ENCODE measurements at regions not wholly inside any gene's neighbourhood (a gene's known extent, or its start where the extent isn't known, plus 50 kb on each side); places are given as distances from the start of the nearest gene placed in this dataset.

DNA sequence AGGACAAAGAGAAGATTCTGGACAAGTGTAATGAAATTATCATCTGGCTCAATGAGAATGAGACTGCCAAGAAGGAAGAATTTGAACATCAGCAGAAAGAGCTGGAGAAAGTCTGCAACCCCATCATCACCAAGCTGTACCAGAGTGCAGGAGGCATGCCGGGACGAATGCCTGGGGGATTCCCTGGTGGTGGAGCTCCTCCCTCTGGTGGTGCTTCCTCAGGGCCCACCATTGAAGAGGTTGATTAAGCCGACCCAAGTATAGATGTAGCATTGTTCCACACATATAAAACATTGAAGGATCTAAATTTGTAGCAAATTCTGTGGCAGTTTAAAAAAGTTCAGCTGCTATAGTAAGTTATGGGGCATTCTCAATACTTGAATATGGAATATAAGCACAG, 174.3 kb upstream of the CCND2 start:
- DNase-seq = no peak

DNA sequence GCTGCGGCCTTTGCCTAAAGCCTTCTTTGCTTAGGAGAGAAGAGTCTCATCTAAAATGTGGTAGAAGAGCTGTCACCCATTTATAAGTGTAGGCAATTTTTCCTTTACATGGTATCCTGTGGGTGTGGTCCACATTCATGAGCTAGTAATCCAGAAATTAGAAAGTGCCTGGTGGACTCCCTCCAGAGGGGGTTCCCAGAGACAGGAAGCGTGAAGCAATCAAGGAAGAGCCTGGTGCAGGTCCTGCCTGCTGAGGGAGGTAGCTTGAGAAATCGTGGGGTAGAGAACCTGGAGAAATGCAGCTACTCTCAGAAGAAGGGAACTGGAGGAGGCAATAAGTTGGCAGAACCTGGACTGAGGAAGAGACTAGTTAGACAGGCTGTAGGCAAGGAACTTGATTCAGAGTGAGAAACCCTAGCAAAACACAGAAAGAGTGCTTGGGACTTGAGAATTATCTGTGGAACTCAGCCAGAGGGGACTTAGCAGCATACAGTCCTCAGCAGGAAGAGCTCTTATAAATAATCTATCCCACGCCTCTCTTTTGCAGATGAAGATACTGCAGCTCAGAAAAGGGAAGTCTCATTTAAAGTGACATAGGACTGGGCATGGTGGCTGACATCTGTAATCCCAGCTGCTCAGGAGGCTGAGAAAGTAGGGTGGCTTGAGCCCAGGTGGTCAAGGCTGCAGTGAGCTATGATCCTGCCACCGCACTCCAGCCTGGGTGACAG, 182.4 kb upstream of the CCND2 start:
- DNase-seq = no peak

DNA sequence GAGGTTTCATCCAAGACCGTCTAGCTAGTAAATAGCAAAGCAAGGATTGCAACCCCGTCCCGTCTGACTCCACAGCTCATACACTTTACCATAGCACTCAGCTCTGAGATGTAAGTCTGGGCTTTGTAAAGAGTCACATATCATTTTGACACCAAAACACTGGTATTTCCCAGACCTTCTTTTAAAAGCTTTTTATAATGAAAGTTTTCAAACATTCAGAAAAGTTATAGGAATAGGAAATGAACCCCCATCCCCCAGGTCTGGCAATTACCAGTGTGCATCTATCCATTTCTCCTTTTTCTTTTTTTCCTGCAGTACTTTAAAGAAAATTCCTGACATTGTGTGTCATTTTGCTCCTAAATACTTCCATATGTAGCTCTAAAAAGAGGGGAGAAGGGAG, 183.6 kb upstream of the CCND2 start:
- no peak for DNase-seq

DNA sequence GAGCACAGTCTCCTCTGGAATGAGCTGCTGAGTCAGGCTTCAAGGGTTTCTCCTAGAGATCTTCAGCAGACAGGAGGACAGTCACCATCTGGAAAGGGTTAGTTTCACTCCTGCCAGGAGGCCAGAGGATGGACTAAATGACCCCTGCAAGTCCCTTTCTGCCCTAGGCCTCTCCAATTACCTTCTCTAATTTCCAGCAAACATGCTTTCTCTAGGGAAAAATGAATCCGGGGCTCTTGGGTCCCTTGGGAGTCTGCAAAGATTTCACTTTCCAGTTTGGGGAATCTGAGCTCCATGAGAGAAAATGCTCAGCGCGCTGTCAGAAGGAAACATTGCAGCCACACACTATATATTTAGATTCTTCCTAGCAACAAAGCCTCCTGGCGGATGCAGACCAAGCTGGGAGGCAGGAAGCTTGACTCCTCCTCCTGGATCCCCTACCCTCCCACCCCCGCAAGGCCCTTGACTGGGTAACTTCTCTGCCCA, 184.4 kb upstream of the CCND2 start:
- no peak for DNase-seq

DNA sequence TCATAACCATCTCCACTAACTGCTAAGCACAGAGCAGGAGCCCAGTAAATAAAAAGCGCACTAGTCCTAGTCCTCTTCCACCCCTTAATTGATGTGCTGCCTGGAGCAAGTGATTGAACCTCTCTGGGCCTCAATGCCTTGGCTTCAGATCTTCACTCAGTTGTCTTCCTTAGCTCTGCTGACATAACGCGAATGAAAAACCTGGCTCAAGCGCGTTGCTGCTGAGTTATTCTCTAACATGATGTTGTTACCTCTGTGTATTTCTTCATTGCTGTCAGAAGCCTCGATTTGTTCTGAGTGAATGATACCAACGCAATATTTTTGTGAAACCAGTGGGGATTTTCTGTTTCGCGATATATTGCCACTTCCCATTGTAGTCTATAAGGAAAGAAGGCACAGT, 185.1 kb upstream of the CCND2 start:
- no peak for DNase-seq

DNA sequence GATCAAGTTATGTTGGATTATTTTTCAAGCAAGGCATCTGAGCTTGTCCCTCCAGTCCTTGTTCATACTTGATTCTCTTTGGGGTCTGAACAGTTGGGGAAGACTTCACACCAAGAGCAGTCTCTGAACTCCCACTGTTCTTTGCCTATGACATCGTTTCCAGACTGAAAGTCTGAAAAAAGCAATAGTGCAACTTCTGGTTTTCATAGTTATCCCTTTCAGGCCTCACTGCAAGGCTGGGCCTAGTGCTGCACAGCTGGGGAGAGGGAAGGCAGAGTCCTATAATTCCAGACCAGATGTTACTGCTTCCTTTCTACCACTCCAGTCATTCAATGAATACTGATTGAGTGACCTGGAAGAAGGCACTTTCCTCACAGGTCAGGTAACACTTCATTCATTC, 187.1 kb upstream of the CCND2 start:
- no peak for DNase-seq

DNA sequence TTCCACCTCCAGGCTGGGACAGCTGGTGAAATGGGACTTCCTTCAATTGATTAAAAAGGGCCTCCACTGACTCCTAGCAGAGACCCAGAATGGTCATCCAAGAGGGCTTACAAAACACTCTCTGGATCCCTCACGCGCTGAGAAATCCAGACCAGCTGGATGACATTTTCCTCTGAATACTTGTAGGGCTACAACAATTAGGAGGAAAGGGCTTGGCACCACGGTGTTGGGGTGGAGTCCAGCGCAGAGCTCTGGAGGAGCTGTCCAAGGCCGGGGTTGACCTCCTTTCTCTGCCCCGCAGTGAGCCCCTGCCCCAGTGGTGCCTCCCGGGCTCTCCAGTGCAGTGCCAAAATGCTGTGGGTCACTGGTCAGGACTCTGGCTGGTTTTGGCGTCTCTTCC, 189.0 kb upstream of the CCND2 start:
- DNase-seq = no peak

DNA sequence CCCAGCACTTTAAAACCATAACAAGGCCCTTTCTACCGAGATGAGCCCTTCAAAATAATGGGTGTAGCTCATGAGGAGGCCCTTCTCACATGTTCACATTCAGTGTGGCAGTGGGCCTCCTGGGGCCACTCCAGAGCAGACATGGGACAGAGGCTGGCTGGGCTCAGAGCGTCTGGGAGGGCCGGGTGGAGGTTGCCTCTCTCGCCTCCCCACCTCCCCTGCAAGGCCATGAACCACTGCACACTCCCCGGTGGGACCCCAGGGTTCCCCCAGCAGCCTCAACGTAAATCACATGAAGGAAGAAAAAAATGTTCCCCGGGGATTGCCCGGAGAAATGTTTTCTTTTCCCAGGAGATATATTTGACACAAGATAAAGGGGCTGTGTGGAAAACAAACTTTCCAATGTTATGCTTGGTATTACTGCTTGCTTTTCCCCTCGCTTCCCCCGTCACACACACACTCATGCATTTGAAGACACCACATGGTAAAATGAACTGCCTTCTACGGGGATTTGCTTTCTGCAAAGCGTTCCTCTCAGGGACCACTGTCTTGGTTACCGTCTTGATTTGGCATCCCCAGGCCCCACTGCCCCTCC, 190.7 kb upstream of the CCND2 start:
- DNase-seq = no peak

DNA sequence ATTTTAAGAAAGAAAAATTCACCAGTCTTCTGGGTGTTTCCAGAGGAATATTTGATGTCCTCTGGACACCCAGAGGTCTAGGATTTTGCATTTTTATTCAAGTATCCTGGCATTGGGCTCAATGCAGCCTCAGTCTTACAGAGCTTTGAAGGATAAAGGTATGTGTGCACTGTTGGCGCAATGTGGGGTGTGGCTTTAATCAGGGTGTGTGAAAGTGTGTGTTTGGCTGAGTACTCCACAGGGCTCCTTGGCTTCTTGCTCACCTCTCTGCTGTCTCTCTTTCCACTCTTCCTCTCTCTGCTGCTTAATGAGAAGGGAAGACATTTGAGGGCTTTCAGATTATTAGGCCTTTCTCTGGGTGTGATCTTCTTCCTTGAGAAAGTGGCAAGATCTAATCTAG, 193.3 kb upstream of the CCND2 start:
- DNase-seq = no peak

DNA sequence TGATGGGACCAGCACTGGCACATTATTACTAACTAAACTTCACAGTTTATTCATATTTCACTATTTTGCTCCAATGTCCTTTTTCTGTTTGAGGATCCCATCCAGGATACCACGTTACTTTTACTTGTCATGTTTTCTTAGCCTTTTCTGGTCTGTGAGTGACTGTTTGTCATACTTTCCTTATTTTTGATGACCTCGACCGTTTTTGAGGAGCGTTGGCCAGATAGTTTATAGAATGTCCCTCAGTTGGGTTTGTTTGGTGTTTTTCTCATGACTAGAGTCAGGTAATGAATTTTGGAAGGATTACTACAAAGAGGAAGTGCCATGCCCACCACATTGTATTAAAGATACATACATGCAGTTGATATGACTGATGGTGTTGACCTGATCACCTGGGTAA, 199.4 kb upstream of the CCND2 start:
- DNase-seq = no peak

DNA sequence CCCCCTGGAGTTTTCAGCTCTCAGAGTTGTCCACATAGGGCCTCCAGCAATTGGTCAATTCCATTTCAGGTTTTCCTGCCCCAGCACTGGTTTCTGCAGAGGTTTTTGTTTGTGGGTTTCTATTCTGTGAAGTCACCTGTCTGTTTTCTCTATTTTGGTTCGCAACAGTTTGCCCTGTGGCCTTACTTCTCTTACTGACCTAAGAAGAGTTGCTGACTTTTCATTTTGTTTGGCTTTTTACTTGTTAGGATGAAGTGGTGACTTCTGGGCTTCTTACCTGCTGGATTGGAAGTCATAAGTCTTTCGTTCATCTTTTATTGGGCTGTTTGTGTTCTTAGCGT, 196.4 kb upstream of the PARP11 start:
- no peak for DNase-seq

DNA sequence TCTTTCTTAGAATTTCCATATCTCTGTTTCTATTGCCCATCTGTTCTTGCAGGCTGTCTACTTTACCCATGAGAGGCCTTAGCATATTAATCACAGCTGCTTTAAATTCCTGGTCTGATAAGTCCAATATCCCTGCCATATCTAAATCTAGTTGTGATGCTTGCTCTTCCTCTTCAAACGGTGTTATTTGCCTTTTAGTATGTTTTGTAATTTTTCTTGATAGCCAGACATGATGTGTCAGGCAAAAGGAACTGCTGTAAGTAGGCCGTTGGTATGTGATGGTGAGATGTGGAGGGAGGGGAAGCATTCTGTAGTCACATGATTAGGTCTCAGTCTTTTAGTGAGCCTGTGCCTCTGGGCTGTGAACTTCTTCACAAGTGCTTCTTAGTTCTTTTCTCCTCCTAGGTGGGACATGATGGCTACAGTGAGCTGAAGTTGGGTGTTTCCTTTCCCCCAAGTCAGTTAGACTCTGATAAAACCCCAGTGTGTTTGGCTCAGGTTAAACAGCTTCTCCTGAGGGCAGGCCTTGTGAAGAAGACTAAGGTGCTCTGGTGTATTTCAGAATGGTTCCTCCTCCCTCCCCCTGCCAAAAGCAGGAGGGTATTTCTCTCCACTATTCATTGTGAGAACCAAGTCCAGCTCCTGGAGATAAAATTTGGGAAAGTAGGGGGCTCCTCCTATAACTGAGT, 195.9 kb upstream of the PARP11 start:
- DNase-seq = no peak

DNA sequence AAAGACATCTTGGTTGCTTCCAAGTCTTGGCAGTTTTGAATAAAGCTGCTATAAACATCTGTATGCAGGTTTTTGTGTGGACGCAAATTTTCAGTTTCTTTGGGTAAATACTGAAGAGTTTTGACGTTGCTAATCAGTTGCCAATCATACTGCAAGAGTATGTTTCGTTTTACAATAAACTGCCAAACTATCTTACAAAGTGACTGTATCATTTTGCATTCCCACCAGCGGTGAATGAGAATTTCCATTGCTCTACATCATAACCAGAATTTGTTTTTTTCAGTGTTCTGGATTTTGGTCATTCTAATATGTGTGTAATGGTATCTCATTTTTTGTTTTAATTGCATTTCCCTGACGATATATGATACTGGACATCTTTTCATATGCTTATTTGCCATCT, 190.8 kb upstream of the PARP11 start:
- no peak for DNase-seq

DNA sequence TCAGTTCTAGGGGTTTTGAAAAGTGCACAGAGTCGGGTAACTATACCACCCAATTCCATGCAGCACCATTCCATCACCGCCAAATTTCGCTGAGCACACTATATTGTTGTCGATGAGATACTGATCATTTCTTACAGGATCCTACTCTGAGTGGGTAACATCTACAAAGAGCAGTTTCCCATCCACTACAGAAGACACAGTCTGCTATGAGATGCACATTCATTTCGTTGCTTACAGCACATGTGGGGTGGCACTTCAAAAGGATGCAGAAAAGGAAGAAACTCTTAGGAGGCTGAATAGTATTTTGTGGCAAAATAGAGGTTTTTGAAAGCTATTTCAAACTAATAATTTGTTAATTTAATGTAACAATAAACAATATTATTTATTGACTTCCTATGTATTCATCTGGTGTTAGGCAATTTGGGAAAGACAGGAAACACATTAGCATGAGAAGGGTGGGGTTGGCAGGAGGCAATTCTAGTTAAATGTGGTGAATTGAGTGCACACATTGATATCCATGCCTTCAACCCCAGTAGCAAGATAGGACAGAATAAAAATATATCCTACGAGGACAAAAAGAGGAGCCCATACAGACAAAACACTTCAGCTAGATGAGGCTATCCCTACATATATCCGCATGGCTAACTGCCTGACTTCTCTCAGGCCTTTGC, 186.8 kb upstream of the PARP11 start:
- no peak for DNase-seq

DNA sequence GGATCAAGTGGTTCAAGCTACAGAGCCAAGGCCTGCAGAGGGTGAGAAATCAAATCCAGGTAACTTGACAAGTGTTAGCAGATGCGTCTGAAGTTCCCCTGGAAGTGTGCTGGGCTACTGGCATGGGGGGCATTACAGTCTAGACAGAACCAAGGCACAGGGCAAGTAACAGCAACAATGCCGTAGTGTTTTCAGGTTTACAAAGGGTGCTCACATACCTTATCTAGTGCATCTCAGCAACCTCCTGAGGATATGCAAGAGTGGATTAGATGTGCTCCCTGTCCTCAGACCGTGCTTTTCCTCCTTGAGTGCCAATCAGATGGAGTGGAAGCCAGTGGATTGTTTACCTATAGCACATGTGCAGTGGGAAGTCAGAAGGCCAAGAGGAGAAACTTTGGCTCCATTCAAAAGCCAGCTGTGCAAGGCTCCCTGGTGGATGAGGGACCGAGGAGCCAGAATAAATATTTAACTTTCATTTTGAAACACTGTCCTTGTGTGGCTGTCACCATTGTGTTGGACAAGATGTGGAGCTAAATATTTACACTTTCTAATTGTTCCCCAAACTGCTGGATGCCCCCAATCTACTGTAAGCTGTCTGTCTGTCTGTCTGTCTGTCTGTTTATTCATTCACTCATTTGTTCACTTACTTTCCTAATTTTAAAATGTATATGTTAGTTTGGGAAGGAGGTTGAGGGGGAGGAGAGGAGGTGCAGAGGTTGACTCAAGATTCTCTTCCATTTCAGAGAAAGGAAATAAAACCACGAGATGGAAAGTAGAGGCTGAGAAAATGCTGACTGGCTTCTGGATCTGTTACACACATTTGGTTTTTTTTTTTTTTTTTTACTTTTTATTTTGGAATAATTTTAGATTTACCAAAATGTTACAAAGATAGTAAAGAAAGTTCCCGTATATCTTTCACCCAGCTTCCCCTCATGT, 184.0 kb upstream of the PARP11 start:
- no peak for DNase-seq

DNA sequence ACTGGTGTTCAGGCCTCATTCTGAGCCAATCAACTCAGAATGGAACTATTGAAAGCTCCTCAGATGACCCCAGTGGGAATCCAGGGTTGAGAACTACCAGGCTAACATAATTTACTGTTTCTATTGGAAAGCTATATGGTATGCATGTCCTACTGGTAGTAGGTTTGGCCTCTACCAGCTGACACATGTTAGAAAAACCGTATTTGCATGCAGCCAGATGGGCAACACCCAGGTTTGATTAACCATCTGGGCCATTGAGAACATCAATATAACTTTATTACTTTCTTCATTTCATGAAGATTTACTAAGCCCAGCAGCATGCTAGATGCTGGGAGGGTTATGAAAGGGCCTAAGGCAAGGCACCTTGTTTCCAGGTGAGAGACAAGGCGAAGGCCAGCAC, 181.4 kb upstream of the PARP11 start:
- DNase-seq = no peak

DNA sequence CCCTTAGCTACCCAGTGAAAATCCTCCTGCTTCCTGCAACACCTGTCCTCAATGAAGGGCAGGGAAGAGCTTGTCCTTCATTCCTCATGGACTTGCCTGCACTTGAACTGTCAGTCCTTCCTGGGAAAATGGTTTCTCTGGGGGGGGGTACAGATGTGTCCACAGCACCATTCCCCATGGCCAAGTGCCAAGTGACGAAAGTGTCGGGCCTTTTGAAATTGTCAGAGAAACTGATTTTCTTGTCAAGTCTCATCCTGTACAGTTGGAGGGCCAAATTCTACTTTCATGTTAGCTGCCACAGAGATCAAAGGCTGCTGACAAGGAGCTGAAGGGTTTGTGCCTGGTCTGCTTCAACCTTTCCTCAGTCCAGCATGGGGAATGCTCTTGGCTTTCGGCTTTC, 179.5 kb upstream of the PARP11 start:
- DNase-seq = no peak

DNA sequence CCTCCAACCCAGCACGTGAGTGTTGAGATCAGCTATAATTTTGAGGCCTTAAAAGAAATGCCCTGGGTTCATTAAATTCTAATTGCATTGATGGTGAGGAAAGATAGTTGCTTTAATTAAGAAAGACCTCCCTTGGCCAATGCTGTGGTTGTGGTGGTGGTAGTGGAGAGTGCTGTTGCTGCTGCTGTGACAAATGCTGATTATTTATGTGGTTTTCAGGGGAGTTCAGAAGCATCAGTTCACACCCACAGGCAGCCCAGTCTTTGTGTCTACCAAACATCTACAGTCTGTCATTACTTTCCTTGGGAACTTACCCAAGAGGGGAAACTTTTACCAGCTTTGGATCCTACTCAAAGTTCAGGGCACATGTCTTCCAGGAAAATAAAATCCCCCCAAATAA, 178.4 kb upstream of the PARP11 start:
- DNase-seq = no peak

DNA sequence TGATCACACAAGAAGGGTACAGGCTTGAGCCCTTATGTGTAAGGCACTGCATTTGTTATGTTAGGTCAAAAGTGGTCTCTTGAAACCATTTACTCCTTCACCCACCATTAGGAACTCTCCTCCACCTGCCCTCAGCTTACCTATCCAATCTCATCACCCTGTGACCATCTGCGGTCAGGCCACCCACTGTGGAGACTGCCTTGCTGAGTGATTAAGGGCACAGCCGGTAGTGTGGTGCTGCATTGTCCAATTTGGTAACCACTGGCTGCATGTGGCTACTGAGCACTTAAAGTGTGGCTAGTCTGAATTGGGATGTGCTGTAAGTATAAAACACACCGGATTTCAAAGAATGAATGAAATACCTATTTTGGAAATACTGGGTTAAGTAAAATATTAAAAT, 177.1 kb upstream of the PARP11 start:
- no peak for DNase-seq

DNA sequence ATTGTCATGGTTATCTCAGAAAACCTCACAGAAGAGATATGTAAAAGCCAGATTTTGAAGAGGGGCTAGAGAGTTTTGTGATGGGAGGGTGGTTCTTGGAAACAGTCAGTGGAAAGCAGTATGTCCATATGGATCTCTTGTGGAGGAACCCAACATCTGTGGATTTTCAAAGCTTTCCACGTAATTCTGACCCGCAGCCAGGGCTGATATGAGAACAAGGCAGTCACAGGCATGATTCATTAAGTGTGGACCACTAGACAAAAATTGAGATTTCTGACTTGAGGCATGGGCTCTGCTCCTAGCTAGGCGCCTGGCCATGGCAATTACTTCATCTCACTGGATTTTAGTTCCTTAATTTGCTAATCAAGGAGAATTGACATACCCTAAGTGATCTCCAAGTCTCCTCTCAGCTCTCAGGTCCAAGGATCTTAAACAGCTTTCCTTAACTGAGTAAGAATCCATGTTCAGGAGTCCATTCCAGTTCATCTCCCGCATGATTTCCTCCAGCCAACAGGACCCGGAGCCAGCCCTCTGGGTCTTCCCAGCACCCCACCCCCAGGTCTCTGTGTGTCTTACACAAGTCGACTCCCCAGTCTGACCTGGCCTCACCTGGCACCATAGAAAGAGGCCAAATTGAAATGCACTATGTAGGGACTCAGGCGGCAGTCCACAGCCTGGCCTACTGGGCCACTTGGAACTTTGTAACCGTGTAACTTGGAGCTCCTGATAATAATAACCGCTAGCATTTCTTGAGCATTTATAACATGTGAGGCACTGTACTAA, 176.3 kb upstream of the PARP11 start:
- no peak for DNase-seq

DNA sequence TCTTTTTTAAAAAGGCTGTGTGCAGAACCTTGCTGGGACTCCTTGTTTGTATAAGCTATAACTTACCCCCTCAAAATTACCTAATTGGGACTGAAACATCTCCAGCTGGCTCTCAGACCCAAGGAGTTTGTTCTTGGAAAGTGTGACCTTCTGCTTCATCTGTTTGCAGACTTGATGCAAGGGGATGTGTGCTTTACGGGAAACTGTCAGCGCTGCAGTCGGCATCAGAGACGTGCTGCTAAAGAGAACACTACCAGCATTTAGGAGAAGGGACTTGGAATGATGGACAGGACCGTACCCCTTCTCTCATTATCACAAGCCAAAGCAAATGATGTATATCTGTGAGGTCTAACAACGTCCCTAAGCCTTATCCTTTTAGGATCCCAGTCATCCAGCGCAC, 174.2 kb upstream of the PARP11 start:
- DNase-seq = no peak

DNA sequence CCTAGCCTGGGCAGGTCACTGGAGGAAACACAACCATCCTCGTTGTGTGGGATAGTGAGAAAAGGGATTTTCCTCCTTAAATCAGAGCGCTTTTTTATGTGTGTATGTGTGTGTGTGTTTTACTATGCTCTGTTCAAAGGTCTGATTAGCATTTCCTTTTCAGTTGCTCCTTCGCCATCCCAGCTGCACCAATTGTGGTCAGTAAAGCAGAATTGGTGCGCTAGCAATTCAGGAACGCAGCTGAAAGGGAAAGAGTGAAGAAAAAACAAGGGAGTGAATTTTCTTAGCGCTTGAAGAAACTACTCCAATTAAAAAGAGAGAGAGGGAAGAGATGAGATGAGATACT, 173.3 kb upstream of the PARP11 start:
- no peak for DNase-seq
